OCI-M2 (cell line): ENCODE measurements at regions not wholly inside any gene's neighbourhood (a gene's known extent, or its start where the extent isn't known, plus 50 kb on each side); places are given as distances from the start of the nearest gene placed in this dataset.
"Not testable (repeated sequence)": the region's sequence is repeated elsewhere in the genome, so short reads cannot be mapped to it uniquely, and the experiment has no call there.

Experiments used
- DNase-seq: peaks from one replicate; lab custom pipeline; 2025; ENCODE audit not compliant: unreplicated experiment; lab: John Stamatoyannopoulos, UW

DNA sequence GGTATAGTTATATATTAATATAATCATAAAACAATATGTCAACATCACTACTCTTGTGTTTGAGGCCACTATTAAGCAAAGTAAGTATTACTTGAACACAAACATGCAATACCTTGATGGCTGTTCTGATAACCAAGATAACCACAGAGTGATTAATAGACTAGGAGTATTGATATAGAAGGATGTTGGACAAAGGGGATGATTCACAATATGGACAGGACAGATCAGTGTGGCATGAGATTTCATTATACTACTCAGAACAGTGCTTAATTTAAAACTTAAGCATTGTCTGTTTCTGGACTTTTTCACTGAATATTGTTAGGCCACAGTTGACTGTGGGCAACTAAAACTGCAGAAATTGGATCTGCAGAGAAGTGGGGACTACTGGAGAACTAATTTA, 384.2 kb downstream of the SLITRK1 start:
- DNase-seq: no peak

DNA sequence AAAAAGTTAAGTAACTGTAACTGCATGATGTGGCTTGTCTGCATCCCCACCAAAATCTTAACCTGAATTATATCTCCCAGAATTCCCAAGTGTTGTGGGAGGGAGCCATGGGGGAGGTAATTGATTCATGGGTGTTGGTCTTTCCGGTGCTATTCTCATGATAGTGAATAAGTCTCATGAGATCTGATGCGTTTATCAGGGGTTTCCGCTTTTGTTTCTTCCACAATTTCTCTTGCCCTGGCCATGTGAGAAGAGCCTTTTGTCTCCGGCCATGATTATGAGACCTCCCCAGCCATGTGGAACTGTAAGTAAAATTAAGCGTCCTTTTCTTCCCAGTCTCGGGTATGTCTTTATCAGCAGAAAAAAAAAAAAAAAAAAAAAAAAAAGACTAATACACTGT, 385.8 kb downstream of the SLITRK1 start:
- no peak for DNase-seq

- no peak for DNase-seq
These were observed 397.2 kb downstream of the SLITRK1 start for GRCh38 chr13:83485101-83485500.

DNA sequence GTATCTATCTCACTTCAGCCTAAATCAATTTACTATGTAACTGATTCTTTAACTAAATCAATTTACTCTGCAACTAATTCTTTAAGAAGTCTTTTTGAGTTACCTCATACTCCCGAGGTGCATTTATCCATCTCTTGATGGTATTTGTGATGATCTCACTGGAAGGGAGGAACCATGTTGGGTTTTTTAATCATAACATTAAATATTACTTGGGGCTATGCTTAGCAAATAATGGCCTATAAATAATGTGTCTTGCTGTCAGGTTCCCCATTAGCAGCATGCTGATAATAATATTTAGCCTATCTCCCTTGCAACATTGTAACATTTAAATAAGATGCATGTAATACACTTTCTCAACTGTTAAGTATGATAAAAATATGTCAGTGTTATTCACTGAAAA, 411.3 kb downstream of the SLITRK1 start:
- no peak for DNase-seq

- DNase-seq: no peak
These were observed 412.0 kb downstream of the SLITRK1 start for GRCh38 chr13:83470133-83470797.

DNA sequence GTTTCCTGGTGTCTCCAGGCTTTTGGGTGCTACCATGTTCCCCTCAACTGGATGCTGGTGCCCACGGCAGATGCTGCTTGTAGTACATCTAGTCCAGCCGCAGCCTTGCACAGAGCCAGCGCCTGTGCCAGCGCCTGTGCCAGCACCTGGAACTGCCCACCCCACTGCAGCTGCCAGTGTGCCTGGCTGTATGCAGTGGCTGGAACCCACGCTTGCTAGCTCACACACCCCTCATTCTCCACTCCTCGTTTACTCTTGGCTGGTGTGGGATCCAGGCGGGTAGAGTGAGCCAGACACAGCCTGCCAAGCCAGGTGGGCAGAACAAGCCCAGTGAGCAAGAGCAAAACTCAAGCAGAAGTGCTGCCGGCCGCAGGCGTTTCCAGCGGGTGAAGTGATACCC, 428.6 kb downstream of the SLITRK1 start:
- no peak for DNase-seq

GRCh38 chr13:83453300-83453699, 429.0 kb downstream of the SLITRK1 start:
- no peak for DNase-seq

GRCh38 chr13:83452292-83452950, 429.9 kb downstream of the SLITRK1 start:
- DNase-seq: no peak

DNA sequence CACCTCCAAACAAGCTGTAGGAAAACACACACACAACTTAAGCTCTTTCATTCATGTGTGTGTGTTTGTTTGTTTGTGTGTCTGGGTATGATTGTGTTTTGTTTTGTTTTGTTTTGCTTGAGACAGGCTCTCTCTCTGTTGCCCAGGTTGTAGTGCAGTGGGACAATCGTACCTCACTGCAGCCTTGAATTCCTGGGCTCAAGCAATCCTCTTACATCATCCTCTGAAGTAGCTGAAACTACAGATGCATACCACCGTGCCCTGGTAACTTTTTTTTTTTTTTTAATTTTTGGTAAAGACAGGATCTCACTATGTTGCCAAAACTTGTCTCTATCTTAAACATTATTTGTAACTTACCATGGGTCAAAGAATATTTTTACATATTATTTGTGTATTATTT, 431.7 kb downstream of the SLITRK1 start:
- DNase-seq: no peak

DNA sequence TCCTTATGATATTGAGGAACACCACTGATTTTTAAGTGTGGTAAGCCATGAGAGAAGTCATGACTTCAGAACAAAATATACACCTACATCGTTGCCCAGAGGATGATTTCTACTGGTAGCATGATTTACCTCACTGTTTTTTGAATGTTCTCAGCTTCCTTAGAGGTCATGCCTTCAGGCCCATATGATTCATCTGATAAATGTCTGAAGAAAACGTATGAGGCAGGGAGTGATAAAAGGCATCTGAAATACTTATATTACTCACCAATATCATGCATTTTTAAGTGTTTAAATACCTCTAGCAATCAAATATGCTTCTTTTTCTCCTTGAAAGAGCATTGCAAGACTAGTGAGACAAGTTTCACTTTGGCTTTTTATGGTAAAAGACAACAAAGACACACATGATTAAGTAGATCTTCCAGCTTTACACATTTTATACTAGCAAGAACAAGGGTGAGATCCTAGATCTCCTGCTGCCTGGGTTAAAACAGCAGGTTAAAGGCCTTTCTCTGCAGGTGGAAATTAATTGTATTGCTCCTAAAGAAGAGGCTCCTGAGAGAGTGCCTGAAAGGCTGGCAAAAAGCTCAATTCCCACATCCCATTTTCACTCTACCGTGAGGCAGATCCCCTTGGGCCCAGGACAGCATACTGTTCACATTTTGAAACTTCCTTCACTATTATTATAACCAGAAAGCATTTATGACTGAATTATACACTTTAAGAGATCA, 432.4 kb downstream of the SLITRK1 start:
- no peak for DNase-seq

GRCh38 chr13:83440465-83440864, 441.8 kb downstream of the SLITRK1 start:
- DNase-seq: no peak

DNA sequence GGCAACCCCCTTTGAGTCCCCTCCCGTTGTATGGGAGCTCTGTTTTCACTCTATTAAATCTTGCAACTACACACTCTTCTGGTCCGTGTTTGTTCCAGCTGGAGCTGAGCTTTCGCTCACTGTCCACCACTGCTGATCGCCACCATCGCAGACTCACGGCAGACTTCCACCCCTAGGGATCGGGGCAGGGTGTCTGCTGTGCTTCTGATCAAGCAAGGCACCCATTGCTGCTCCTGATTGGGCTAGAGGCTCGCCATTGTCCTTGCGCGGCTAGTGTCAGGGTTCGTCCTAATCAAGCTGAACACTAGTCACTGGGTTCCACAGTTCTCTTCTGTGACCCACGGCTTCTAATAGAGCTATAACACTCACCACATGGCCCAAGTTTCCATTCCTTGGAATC, 442.8 kb downstream of the SLITRK1 start:
- not testable (repeated sequence) for DNase-seq

DNA sequence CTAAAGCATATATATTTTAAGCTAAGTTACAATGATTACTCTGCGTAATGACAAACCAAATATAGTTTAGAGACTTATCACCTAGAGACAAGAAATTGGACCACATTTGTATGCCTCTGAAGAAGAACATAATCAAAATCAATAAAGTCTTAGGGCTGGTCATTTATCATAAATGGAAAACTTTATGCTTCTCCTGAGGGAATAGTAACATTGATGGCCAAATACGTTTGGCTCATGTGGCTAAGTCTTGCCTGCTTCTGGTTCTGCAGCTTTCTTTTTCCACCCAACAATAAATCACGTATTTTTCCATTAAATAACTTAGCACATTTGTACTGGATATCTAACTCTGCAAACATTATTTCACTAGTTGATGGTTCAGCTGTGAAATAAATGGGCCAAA, 458.4 kb downstream of the SLITRK1 start:
- DNase-seq: no peak

DNA sequence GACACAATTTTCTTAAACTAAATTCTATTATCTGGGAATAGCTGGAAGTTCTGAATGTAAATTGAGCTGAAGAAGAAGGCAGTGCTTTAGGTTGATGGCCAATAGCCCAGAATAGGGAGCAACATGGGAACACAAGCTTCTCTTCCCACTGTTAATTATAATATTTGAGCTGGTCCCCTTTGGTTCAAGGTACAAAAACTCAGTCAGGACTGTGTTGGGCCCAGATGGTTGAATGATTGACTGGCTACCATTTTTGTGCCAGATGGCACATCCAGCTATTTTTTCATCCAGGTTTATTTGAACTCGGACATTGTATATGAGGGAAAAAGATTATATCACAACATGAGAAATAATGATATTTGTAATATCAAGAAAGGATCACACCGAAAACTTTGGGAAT, 458.9 kb downstream of the SLITRK1 start:
- DNase-seq: no peak

GRCh38 chr13:83414393-83414792, 467.9 kb downstream of the SLITRK1 start:
- no peak for DNase-seq

DNA sequence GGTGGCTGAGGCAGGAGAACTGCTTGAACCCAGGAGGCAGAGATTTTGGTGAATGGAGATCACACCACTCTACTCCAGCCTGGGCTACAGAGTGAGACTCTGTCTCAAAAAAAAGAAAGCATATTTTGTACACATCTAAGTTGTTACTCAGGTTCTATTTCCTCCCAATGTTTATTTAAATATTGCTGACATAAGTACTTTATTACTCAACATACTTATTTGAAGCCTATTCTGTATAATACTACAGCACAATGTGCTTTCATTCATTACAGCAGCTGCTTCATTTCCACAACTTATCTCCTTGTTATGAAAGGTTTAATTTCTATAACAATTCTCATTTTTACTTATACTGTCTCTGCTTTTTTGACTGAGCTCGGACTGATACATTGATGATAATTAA, 495.7 kb downstream of the SLITRK1 start:
- no peak for DNase-seq

- DNase-seq: no peak
These were observed 503.4 kb downstream of the SLITRK1 start for GRCh38 chr13:83378908-83379307.

- no peak for DNase-seq
These were observed 504.8 kb downstream of the SLITRK1 start for GRCh38 chr13:83377491-83377890.

- DNase-seq: no peak
These were observed 509.5 kb downstream of the SLITRK1 start for GRCh38 chr13:83372786-83373185.

DNA sequence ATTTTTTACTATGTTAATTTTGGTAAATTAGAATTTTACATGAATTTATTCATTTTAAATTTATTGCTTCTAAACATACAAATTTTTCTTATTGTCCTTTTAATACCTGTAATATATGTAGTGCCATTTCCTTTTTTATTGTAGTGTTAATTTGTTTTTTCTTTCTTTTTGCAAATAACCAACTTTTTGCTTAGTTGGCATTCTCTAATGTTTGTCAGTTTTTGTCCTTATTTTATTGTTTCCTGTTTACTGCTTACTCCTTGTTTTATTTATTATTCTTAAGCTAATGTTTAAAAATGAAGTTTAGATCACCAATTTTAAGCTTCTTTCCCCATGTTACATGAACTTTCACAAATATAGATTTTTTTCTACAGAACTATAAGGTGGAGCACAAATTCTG, 516.6 kb downstream of the SLITRK1 start:
- DNase-seq: no peak

- DNase-seq: no peak
These were observed 527.2 kb downstream of the SLITRK1 start for GRCh38 chr13:83355041-83355440.

- no peak for DNase-seq
These were observed 529.9 kb downstream of the SLITRK1 start for GRCh38 chr13:83352391-83352790.
